NT2/D1 (cell line): ENCODE measurements at regions not wholly inside any gene's neighbourhood (a gene's known extent, or its start where the extent isn't known, plus 50 kb on each side); places are given as distances from the start of the nearest gene placed in this dataset.

Experiments used
- DNase-seq: peaks from one replicate; pipeline ENCODE4 v3.0.0-alpha.2; 2011; ENCODE audit warnings: low read depth, low spot score
- H3K27me3 ChIP-seq: 2 replicates; pipeline ENCODE4 v1.6.0; 2011; ENCODE audit warnings: mild to moderate bottlenecking; ENCODE audit not compliant: insufficient read length, insufficient read depth
- H3K36me3 ChIP-seq: 2 replicates; pipeline ENCODE4 v1.6.1; 2011; ENCODE audit warnings: mild to moderate bottlenecking, low read length, mixed read lengths; ENCODE audit not compliant: insufficient read depth, insufficient read length
- H3K4me1 ChIP-seq: 2 replicates; pipeline ENCODE4 v1.5.1; 2011; ENCODE audit not compliant: insufficient read depth, insufficient read length
- H3K4me3 ChIP-seq: 2 replicates; pipeline ENCODE4 v1.5.1; 2011; ENCODE audit warnings: low read depth; ENCODE audit not compliant: insufficient read length
- H3K9ac ChIP-seq: 2 replicates; pipeline ENCODE4 v1.6.0; 2011; ENCODE audit warnings: low read depth; ENCODE audit not compliant: insufficient read length
- H3K9me3 ChIP-seq: 2 replicates; pipeline ENCODE4 v1.5.1; 2011; ENCODE audit warnings: mild to moderate bottlenecking, low read length; ENCODE audit not compliant: insufficient read depth
- SUZ12 ChIP-seq: IDR thresholded peaks from 2 replicates; pipeline ENCODE4 v1.6.1; 2011; ENCODE audit not compliant: insufficient read length, insufficient read depth; ENCODE audit errors: extremely low read depth
- YY1 ChIP-seq: IDR thresholded peaks from 2 replicates; pipeline ENCODE4 v1.6.1; 2011; ENCODE audit not compliant: insufficient read length, insufficient read depth
- ZNF274 ChIP-seq: IDR thresholded peaks from 2 replicates; pipeline ENCODE4 v1.6.1; 2011; ENCODE audit warnings: mild to moderate bottlenecking, low read depth, low read length

- H3K9ac ChIP-seq, result no peak overlapping the region
- no peak for TF ChIP-seq YY1
- TF ChIP-seq ZNF274, result no peak
- no peak for TF ChIP-seq SUZ12
- H3K36me3 ChIP-seq, result no peaks in the 10 kb centered on the region
- H3K27me3 ChIP-seq, result no peaks in the 10 kb centered on the region
- H3K9me3 ChIP-seq, result no peaks in the 10 kb centered on the region; the same call in 1 of the 2 replicates
- H3K4me1 ChIP-seq, result peaks cover 5% of the 10 kb centered on the region
- DNase-seq, result peak; percentile 58
- H3K4me3 ChIP-seq, result no peak overlapping the region
Measured at GRCh38 chr1:58308206-58308605, 238.3 kb downstream of the OMA1 start.

GRCh38 chr1:58307431-58307830 lies 239.1 kb downstream of the OMA1 start:
- Histone ChIP-seq H3K4me1 (peaks cover 5% of the 10 kb centered on the region), H3K36me3 (no peaks in the 10 kb centered on the region), H3K9ac (no peak overlapping the region), H3K4me3 (no peak overlapping the region), H3K9me3 (no peaks in the 10 kb centered on the region), H3K27me3 (no peaks in the 10 kb centered on the region)
- TF ChIP-seq YY1, result no peak
- no peak for TF ChIP-seq ZNF274
- no peak for TF ChIP-seq SUZ12
- DNase-seq, result no peak

GRCh38 chr1:58305622-58306021 lies 240.9 kb downstream of the OMA1 start:
- Histone ChIP-seq H3K9me3 (no peaks in the 10 kb centered on the region), H3K36me3 (no peaks in the 10 kb centered on the region), H3K4me1 (peaks cover 5% of the 10 kb centered on the region), H3K4me3 (no peak overlapping the region), H3K27me3 (no peaks in the 10 kb centered on the region), H3K9ac (no peak overlapping the region)
- no peak for DNase-seq
- TF ChIP-seq ZNF274 (no peak), SUZ12 (no peak), YY1 (no peak)

- Histone ChIP-seq H3K4me3 (no peak overlapping the region), H3K4me1 (peaks cover 5% of the 10 kb centered on the region), H3K9ac (no peak overlapping the region), H3K9me3 (no peaks in the 10 kb centered on the region), H3K36me3 (no peaks in the 10 kb centered on the region), H3K27me3 (no peaks in the 10 kb centered on the region)
- TF ChIP-seq SUZ12 (no peak), YY1 (no peak), ZNF274 (no peak)
- no peak for DNase-seq
Measured at GRCh38 chr1:58304346-58304975, 242.1 kb downstream of the OMA1 start.

GRCh38 chr1:58303841-58304240 lies 242.7 kb downstream of the OMA1 start:
- no peak for TF ChIP-seq ZNF274
- H3K27me3 ChIP-seq, result no peaks in the 10 kb centered on the region
- no peak overlapping the region for H3K4me3 ChIP-seq
- DNase-seq, result no peak
- no peak overlapping the region for H3K9ac ChIP-seq
- H3K4me1 ChIP-seq, result peaks cover 5% of the 10 kb centered on the region
- H3K36me3 ChIP-seq, result no peaks in the 10 kb centered on the region
- no peaks in the 10 kb centered on the region for H3K9me3 ChIP-seq

- Histone ChIP-seq H3K36me3 (no peaks in the 10 kb centered on the region), H3K9me3 (no peaks in the 10 kb centered on the region), H3K9ac (no peak overlapping the region), H3K4me3 (no peak overlapping the region), H3K27me3 (no peaks in the 10 kb centered on the region), H3K4me1 (no peaks in the 10 kb centered on the region)
- TF ChIP-seq ZNF274 (no peak), SUZ12 (no peak), YY1 (no peak)
- no peak for DNase-seq
Measured at GRCh38 chr1:58293388-58293787, 253.1 kb downstream of the OMA1 start.

- Histone ChIP-seq H3K27me3 (no peaks in the 10 kb centered on the region), H3K4me3 (no peak overlapping the region), H3K9me3 (no peaks in the 10 kb centered on the region), H3K4me1 (no peaks in the 10 kb centered on the region), H3K36me3 (no peaks in the 10 kb centered on the region), H3K9ac (no peak overlapping the region)
- no peak for TF ChIP-seq SUZ12
- no peak for TF ChIP-seq YY1
- no peak for TF ChIP-seq ZNF274
- peak; percentile 59 for DNase-seq
Measured at GRCh38 chr1:58290685-58291372, 255.7 kb downstream of the OMA1 start.
